Activated CD8-positive, alpha-beta memory T cell treated with anti-CD3 and anti-CD28 coated beads for 4 hours (primary cell): ENCODE measurements at regions not wholly inside any gene's neighbourhood (a gene's known extent, or its start where the extent isn't known, plus 50 kb on each side); places are given as distances from the start of the nearest gene placed in this dataset.
"Not testable (repeated sequence)": the region's sequence is repeated elsewhere in the genome, so short reads cannot be mapped to it uniquely, and the experiment has no call there.

Experiments
- DNase-seq, 2 donors: peaks; one replicate each; pipeline ENCODE4 v3.0.0-alpha.2; 2020; ENCODE audit warnings: low read depth in 2 of 2

GRCh38 chr1:70819231-70819630 is 228.4 kb downstream of the PTGER3 start:
- no peak for DNase-seq

DNA sequence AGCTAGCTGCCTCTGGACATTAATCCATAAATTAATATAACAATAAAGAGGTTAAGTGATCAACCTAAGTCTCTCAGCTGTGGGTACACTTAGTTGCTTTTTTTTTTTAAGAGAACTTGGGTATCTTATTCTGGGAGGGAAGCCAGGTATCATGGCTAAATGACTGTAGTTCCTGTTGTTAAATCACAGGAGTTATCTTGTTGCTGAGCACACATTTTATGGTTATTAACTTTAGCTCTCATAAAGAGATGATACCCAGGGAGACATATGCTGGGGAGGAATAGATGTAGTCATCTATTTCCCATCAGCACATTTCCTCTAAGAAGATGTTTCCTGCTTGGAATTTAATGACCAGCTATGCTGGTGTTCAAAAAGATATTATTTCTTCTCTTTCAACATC is 227.8 kb downstream of the PTGER3 start:
- DNase-seq: no peak

DNA sequence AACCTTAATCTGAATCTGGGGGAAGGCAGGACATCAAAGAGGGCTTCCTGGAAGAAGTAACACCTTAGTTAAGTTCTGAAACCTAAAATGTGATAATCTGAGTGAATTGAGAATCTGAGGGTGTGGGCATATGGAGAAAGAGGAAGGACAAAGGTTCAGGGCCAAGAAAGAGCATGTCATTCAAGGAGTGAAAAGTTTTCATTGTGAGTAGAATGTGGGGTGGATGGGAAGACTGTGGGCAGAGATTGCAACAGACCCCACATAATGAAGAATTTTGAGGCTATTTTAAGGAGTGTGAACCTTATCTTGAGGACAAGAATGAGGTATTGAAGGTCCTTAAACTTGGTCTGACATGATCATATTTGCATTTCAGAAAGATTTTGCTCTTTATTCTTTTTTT is 227.2 kb downstream of the PTGER3 start:
- DNase-seq: no peak

GRCh38 chr1:70820995-70821394 is 226.6 kb downstream of the PTGER3 start:
- DNase-seq: no peak

DNA sequence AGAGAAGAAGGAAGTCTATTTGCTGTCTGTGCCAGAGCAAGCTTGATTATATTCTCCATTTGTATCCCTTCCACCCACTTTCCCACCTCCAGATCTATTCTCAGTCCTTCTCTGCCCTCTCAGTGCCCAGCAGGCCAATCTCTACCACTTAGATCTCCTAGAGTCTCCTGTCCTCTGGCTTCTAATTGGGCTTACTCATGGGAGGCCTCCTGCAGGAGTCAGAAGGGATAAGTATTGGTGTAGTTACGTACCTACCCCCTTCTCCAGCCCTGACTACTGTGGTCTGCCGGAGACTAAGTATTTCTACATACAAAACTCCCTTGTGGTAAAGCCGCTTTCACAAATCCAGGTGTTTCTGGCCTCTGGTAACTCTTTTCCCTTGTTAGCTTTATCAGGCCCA is 221.2 kb downstream of the PTGER3 start:
- DNase-seq: no peak

- DNase-seq: no peak
Measured at GRCh38 chr1:70827030-70827429, 220.6 kb downstream of the PTGER3 start.

DNA sequence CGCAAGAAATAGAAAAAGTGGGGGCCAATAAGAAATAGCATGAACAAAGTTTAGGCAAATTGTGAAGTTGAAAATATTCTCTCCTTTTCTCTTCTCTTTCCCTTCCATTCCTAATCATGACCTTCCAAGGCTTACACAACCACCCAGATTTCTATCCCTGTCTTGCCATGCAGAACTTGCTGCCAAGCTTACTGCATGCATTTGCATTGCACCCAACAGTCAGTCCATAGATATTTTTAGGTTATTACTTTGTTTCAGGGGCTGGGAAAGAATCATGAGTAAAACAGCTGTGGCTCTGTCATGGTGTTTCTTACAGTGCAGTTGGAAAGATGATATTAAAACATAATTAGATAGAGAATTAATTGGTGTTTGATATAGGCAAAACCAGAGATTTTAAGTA is 219.4 kb downstream of the PTGER3 start:
- DNase-seq: no peak

GRCh38 chr1:70834365-70834764 is 213.3 kb downstream of the PTGER3 start:
- not testable (repeated sequence) for DNase-seq

- no peak for DNase-seq
Measured at GRCh38 chr1:70836456-70836855, 211.2 kb downstream of the PTGER3 start.

DNA sequence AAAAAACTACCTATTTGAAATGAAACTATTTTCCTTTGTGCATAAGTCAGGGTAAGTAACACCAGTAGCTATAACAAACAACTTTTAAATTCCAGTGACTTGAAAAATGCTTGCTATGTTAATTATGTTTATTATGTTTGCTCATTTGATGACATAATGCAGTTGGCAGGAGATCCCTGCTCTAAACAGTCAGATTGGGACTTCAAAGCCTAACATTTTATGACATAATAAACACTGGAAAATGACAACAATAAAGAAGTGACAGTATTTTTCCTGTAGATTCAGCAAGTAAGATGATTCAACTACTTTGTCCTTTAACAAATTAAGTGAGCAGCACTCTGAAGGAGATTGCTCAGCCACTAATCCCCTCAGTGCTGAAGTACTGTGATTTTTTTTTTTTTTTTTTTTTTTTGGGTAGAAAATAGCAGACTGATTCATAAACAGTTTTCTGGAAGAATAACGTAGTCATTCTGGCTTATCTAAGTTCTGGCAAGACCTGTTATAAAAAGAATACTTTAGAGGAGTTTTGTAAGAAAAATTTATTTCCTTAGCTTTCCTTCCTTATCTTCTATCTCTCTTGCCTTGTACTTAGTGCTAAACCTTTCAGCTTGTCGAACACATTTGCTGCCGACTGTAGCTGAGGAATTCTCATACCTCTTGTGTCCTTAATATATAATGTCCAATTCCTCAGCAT is 207.2 kb downstream of the PTGER3 start:
- no peak for DNase-seq

DNA sequence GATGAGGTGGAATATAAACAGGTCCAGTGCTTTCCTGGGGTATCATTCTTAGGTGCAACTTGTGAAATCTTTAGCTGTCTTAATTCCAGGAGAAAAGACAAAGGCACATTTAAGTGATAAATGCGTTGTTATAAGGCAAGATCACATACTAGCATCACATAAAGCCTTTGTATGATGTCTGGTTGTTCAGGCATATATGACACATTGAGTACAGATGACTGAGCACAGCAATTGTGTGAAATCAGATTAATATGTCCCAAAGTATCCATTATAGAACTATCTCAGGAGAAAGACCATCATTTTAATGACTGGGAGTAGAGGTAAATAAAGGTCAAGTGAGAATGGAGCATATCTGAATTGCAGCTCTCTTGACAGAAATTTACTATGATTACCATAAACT is 205.1 kb downstream of the PTGER3 start:
- no peak for DNase-seq

- no peak for DNase-seq
Measured at GRCh38 chr1:70843452-70843851, 204.2 kb downstream of the PTGER3 start.

- DNase-seq: no peak
Measured at GRCh38 chr1:70847013-70847412, 200.6 kb downstream of the PTGER3 start.

- no peak for DNase-seq
Measured at GRCh38 chr1:70855203-70855602, 192.4 kb downstream of the PTGER3 start.

DNA sequence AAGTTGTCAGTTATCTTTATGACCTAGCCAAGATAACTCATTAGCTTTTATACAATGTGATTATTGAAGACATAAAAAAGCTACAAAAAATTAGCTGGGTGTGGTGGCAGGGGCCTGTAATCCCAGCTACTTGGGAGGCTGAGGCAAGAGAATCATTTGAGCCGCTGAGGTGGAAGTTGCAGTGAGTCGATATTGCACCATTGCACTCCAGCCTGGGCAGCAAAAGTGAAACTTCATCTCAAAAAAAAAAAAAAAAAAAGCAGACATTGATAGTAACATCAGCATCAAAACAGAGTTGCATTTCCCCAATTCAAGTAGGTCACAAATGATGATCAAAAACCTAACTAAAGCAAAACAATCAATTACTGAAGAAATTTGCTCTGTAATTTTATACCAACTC is 191.4 kb downstream of the PTGER3 start:
- no peak for DNase-seq

GRCh38 chr1:70863239-70863638 is 184.4 kb downstream of the PTGER3 start:
- no peak for DNase-seq

DNA sequence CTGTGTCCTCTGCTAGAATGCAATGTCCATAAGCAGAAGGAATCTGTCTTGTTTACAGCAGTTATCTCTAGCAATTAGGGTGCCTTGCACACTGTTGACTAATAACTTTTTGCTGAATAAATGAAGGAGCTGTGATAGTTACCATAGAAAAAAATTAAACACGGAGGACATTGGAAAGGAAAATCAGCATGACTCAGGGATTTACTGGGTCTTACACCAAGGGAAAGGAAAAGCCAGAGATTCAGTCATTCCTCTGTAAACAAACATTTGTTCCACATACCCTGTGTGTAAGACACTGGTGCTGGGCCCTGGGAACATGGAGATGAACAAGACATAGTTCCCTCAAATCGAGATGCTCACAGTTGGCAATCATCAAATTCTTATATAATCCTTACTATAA is 183.3 kb downstream of the PTGER3 start:
- DNase-seq: no peak

- DNase-seq: no peak
Measured at GRCh38 chr1:70866542-70867264, 180.9 kb downstream of the PTGER3 start.

DNA sequence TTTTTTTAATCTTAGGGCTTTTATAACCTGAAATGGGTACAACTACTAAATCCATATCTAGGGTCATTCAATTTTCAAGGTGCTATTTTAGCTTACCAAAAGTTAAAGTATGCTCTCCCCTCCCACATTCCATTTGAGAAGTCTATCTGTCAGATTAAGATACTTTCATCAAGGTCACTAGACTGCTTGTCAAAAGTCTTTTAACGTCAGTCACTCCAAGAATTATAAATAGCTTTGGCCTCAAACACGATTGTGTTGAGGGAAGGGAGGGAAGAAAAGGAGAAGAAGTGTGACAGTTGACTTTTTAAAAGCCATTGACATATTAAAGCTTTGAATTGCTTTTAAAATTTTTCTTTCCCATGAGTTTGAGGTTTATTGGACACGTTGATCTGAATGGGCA is 175.8 kb downstream of the PTGER3 start:
- no peak for DNase-seq

DNA sequence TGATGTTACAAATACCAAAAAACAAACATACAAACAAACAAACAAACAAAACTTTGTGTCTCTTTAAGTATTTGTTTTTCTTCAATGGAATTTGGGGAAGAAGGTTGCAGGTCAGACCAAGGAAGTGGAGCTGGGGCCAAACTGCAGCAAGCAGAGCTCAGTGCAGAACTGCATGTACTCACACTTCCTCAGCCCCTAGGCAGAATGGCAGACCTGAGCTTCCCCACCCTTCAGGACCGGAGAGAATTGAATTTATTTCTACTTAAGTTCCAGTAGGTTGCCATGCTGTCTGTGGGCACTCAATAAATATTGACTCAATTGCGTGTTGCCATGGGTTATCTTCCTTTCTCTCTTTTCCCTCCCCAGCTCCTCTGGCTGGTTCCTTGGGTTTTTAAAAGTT is 173.6 kb downstream of the PTGER3 start:
- DNase-seq: no peak

DNA sequence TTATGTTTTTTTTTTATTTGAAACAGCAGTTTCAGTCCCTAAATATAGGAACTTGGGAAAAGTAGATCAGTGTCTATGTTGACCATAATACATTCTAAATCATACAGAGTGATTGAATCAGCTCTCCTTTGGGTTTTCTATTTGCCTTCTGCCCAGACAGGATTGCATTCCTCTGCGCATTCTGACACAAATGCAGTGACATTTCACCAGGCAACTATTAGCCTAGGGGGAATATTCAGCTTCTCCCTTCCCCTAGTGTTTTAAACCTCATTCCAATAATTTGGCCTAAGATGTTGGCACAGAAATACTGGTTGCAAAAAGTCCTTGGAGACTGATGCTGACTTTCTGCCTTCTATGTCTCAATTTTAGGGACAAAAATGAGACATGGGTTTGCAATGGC is 172.8 kb downstream of the PTGER3 start:
- DNase-seq: no peak

- DNase-seq: no peak
Measured at GRCh38 chr1:70877343-70877742, 170.3 kb downstream of the PTGER3 start.

DNA sequence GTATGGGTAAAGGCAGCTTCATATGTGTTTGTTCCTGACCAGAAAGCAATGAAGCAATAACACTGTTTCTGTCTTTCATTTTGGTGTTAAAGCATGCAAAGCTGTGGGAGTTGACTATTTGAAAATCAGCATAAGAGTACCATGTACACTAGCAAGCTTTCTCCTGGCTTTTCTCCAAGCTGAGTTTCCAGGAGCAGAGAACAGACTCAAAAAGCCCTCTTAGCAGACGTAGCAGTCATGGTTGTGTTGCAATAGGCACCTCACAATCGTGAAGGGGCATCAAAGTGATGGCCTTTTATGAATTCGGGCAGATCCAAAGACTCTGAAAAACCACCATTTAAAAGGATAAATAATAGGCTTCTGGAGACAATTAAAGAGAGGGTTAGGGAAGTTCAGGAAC is 159.7 kb downstream of the PTGER3 start:
- no peak for DNase-seq

DNA sequence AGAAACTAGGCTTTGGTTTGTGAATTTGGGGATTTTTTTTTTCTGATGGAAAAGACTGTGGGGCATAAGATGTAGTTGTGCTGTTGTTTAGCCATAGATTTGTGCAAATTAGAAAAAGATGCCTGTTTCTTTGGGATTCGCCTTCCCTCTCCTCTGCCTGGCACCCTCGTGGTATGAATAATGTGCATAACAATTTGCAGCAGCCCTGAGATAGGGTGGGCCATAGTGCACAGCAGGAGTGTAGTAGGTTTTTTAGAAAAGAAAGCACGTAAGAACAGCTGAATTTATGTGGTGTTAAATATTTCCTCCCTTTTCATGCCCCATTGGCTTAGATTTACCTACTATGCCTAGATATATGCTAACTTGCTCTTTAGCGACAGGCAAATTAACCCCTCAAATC is 158.9 kb downstream of the PTGER3 start:
- no peak for DNase-seq
